K562 (cell line): ENCODE measurements at regions not wholly inside any gene's neighbourhood (a gene's known extent, or its start where the extent isn't known, plus 50 kb on each side); places are given as distances from the start of the nearest gene placed in this dataset.

ENCODE experiments used
- ATAC-seq: fragments of 200-7000 bp; cut with Tn5 transposase; 3 replicates; pipeline ENCODE4 v1.9.1; 2020; ENCODE audit warnings: moderate library complexity
- BruUV-seq: library from RNA; stranded (reverse); fragments of 400-500 nt; replicated peaks from 2 replicates; lab custom pipeline; 2021; lab: Mats Ljungman, UMichigan
- CTCF ChIA-PET: fragments of 300-600 bp; formaldehyde crosslinking; extraction: SDS; loops from one replicate; lab custom pipeline; 2021; ENCODE audit warnings: low intra/inter-chr PET ratio; lab: Yijun Ruan, JAX
- POLR2A ChIA-PET: fragments of 300-600, 350-650 bp; sonication (Branson Sonifier 250); formaldehyde crosslinking; extraction: SDS; loops from one replicate; lab custom pipeline; 2021; ENCODE audit warnings: antibody characterized with exemption, inconsistent platforms; lab: Yijun Ruan, JAX
- DNase-seq, 4 experiments: peaks; one replicate each; pipeline versions ENCODE4 v3.0.0 to v3.0.0-alpha.2; 2011 to 2018; ENCODE audit warnings: low spot score in 3 of 4, mixed read lengths in 3 of 4; ENCODE audit errors: extremely low read depth in 1 of 4
- FAIRE-seq: peaks from 2 replicates; lab custom pipeline; 2011; peaks lifted over from hg19 to GRCh38; lab: Jason Lieb, UNC
- H2AFZ ChIP-seq: 2 replicates; pipeline ENCODE4 v1.6.0; 2011; ENCODE audit warnings: low read depth, low read length, control low read depth, inconsistent platforms
- H3K27ac ChIP-seq: fragments of 200-600 bp; 3 replicates; pipeline ENCODE4 v1.8.0; 2011; ENCODE audit warnings: low read depth, mild to moderate bottlenecking, control low read depth, inconsistent platforms, low read length, moderate library complexity, mixed read lengths; ENCODE audit errors: extremely low read depth
- H3K27me3 ChIP-seq, 2 experiments: fragments of 300-600 bp in 1 of 2; 2 replicates in 1 of 2; 3 replicates in 1 of 2; pipeline versions ENCODE4 v1.6.0 to v1.8.0; 2011; ENCODE audit warnings: inconsistent platforms in 2 of 2, low read length in 2 of 2, mild to moderate bottlenecking in 1 of 2, mixed read lengths in 1 of 2, moderate library complexity in 1 of 2; ENCODE audit not compliant: control insufficient read depth in 2 of 2, insufficient read depth in 2 of 2
- H3K36me3 ChIP-seq: fragments of 300-600 bp; 3 replicates; pipeline ENCODE4 v1.8.0; 2011; ENCODE audit warnings: mild to moderate bottlenecking, low read length, inconsistent platforms; ENCODE audit not compliant: control insufficient read depth, insufficient read depth
- H3K4me1 ChIP-seq, 2 experiments: fragments of 200-600 bp in 1 of 2; replicated peaks in 1 of 2; 2 replicates in 1 of 2; 3 replicates in 1 of 2; pipeline versions ENCODE4 v1.5.1 to v1.8.0; 2011; ENCODE audit warnings: inconsistent platforms in 2 of 2, low read length in 2 of 2, mild to moderate bottlenecking in 1 of 2, mixed read lengths in 1 of 2, moderate library complexity in 1 of 2; ENCODE audit not compliant: control insufficient read depth in 2 of 2, insufficient read depth in 2 of 2
- H3K4me2 ChIP-seq: 2 replicates; pipeline ENCODE4 v1.6.1; 2011; ENCODE audit warnings: low read length, control low read depth, inconsistent platforms, mixed read lengths; ENCODE audit not compliant: insufficient read depth
- H3K4me3 ChIP-seq: fragments of 200-600 bp; sonication (generic), shearing (Covaris generic); 2 replicates; pipeline ENCODE4 v1.5.1; 2016; ENCODE audit warnings: control low read depth, inconsistent platforms
- H3K79me2 ChIP-seq: fragments of 200-600 bp; 3 replicates; pipeline ENCODE4 v1.8.0; 2011; ENCODE audit warnings: low read length, inconsistent platforms; ENCODE audit not compliant: control insufficient read depth, insufficient read depth
- H3K9ac ChIP-seq, 2 experiments: 2 replicates each; pipeline versions ENCODE4 v1.6.0 to v1.6.1; 2011; ENCODE audit warnings: low read depth in 2 of 2, low read length in 2 of 2, control low read depth in 1 of 2, inconsistent platforms in 1 of 2, mild to moderate bottlenecking in 1 of 2, mixed read lengths in 1 of 2; ENCODE audit not compliant: insufficient read depth in 1 of 2
- H3K9me1 ChIP-seq: one replicate; pipeline ENCODE4 v1.6.0; 2011; ENCODE audit warnings: inconsistent platforms, mild to moderate bottlenecking, low read length, moderate library complexity; ENCODE audit not compliant: control insufficient read depth, insufficient read depth
- H3K9me3 ChIP-seq: replicated peaks from 2 replicates; pipeline ENCODE4 v1.5.1; 2011; ENCODE audit warnings: low read depth, low read length, inconsistent platforms; ENCODE audit not compliant: control insufficient read depth, insufficient read depth
- H4K20me1 ChIP-seq: replicated peaks from 2 replicates; pipeline ENCODE4 v1.6.1; 2011; ENCODE audit warnings: low read length, inconsistent platforms, mixed read lengths; ENCODE audit not compliant: control insufficient read depth, insufficient read depth
- BRD4 ChIP-seq: fragments of 200-600 bp; sonication (generic); IDR thresholded peaks from 2 replicates; pipeline ENCODE4 v1.6.1; 2017; ENCODE audit warnings: inconsistent platforms
- CREB5 ChIP-seq: fragments of 250-450 bp; sonication (Bioruptor Pico); IDR thresholded peaks from 2 replicates; pipeline ENCODE4 v1.5.0; 2020; ENCODE audit warnings: mild to moderate bottlenecking
- HOXB6 ChIP-seq: fragments of 250-450 bp; sonication (Bioruptor Pico); IDR thresholded peaks from 2 replicates; pipeline ENCODE4 v1.5.1; 2022; ENCODE audit warnings: mild to moderate bottlenecking, borderline replicate concordance
- NFE2 ChIP-seq: IDR thresholded peaks from 2 replicates; pipeline ENCODE4 v1.6.1; 2014; ENCODE audit warnings: antibody characterized with exemption, low read depth
- NFYB ChIP-seq: IDR thresholded peaks from 2 replicates; pipeline ENCODE4 v1.6.1; 2011; ENCODE audit warnings: mild to moderate bottlenecking, moderate library complexity; ENCODE audit not compliant: insufficient read length; ENCODE audit errors: extremely low read depth
- ZNF124 ChIP-seq: sonication (generic); formaldehyde crosslinking; IDR thresholded peaks from 2 replicates; pipeline ENCODE4 v1.8.1; 2022; ENCODE audit warnings: missing genetic modification reagents
- ZNF165 ChIP-seq: fragments of 250-450 bp; sonication (Bioruptor Pico); IDR thresholded peaks from 2 replicates; pipeline ENCODE4 v1.4.0; 2020; ENCODE audit warnings: borderline replicate concordance
- ZNF280A ChIP-seq: fragments of 450-650 bp; IDR thresholded peaks from 2 replicates; pipeline ENCODE4 v1.6.1; 2018; ENCODE audit warnings: mild to moderate bottlenecking, low read depth; ENCODE audit not compliant: partially characterized antibody
- ZNF778 ChIP-seq: fragments of 450-650 bp; formaldehyde crosslinking; IDR thresholded peaks from 2 replicates; pipeline ENCODE4 v1.4.0; 2020; ENCODE audit warnings: mild to moderate bottlenecking, moderate library complexity
- WGBS: fragments of 100-300 bp; shearing (Covaris generic); methylation state at CpG from one replicate; pipeline ENCODE4 v1.1.6; 2016; ENCODE audit warnings: low coverage, mixed read lengths; ENCODE audit not compliant: insufficient coverage; ENCODE audit errors: missing lambda C conversion rate; 5-methylcytosine and 5-hydroxymethylcytosine counted together
- in situ Hi-C: fragments of 300-500 bp; cut with MboI; formaldehyde crosslinking; loops from 4 replicates; pipeline ENCODE4 v1.15.0; 2018; ENCODE audit warnings: inconsistent platforms, mixed read lengths
- intact Hi-C: fragments of 100-400 bp; cut with micrococcal nuclease; formaldehyde crosslinking; loops from 2 replicates; pipeline ENCODE4 v1.14.2; 2022
- TF ChIP-seq, protein P1 (sequence below): fragments of 450-650 bp; formaldehyde crosslinking; IDR thresholded peaks from 2 replicates; pipeline ENCODE4 v1.4.0; 2022; ENCODE audit warnings: mild to moderate bottlenecking, moderate library complexity

- TF ChIP-seq, protein P1, sequence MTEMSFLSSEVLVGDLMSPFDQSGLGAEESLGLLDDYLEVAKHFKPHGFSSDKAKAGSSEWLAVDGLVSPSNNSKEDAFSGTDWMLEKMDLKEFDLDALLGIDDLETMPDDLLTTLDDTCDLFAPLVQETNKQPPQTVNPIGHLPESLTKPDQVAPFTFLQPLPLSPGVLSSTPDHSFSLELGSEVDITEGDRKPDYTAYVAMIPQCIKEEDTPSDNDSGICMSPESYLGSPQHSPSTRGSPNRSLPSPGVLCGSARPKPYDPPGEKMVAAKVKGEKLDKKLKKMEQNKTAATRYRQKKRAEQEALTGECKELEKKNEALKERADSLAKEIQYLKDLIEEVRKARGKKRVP (CRISPR knock-in tag) = no peak
- TF ChIP-seq ZNF165 (CRISPR knock-in tag) (no peak), HOXB6 (CRISPR knock-in tag) (no peak), ZNF778 (no peak), NFYB (no peak)
Observed at GRCh38 chr4:188892837-188893236, 753.6 kb downstream of the TRIML1 start (continued).

- FAIRE-seq = no peak
Observed at GRCh38 chr4:188903986-188904385, 764.7 kb downstream of the TRIML1 start.

More at GRCh38 chr4:188903986-188904385, 764.7 kb downstream of the TRIML1 start:
- no peaks in the 10 kb centered on the region for H3K4me1 ChIP-seq
- WGBS = 0% methylated on average over 2 of the region's 2 CpGs
- no peak overlapping the region for H3K4me3 ChIP-seq
- ATAC-seq (no peak), DNase-seq (no peak)
- no peak overlapping the region for H3K9ac ChIP-seq
- no peaks in the 10 kb centered on the region for H3K79me2 ChIP-seq
- H2AFZ ChIP-seq = no peak overlapping the region
- TF ChIP-seq ZNF280A = no peak
- TF ChIP-seq CREB5 (CRISPR knock-in tag) = no peak
- no peak for TF ChIP-seq ZNF124 (CRISPR knock-in tag)
- TF ChIP-seq BRD4 = no peak
- no peak for TF ChIP-seq NFE2
- H3K9me1 ChIP-seq = no peaks in the 10 kb centered on the region
- H4K20me1 ChIP-seq = no peaks in the 10 kb centered on the region
- CTCF ChIA-PET = no interaction called here
- H3K4me2 ChIP-seq = no peak overlapping the region
- BruUV-seq = no TSS peak
- H3K27ac ChIP-seq = no peak overlapping the region
- no peaks in the 10 kb centered on the region for H3K27me3 ChIP-seq
- no peaks in the 10 kb centered on the region for H3K36me3 ChIP-seq
- H3K9me3 ChIP-seq = no peaks in the 10 kb centered on the region; the same call in 1 of the 2 replicates
- intact Hi-C loops (no loop called here), in situ Hi-C loops (no loop called here)
- POLR2A ChIA-PET = no interaction called here
